Jurkat, Clone E6-1 (cell line): ENCODE measurements at regions not wholly inside any gene's neighbourhood (a gene's known extent, or its start where the extent isn't known, plus 50 kb on each side); places are given as distances from the start of the nearest gene placed in this dataset.
"Not testable (repeated sequence)": the region's sequence is repeated elsewhere in the genome, so short reads cannot be mapped to it uniquely, and the experiment has no call there.

Experiments
- DNase-seq: peaks from one replicate; pipeline ENCODE4 v3.0.0-alpha.2; 2011; ENCODE audit warnings: low read depth, low spot score
- H3K4me3 ChIP-seq: 2 replicates; pipeline ENCODE4 v1.5.1; 2011; ENCODE audit warnings: mild to moderate bottlenecking, low read length, control low read depth, moderate library complexity

DNA sequence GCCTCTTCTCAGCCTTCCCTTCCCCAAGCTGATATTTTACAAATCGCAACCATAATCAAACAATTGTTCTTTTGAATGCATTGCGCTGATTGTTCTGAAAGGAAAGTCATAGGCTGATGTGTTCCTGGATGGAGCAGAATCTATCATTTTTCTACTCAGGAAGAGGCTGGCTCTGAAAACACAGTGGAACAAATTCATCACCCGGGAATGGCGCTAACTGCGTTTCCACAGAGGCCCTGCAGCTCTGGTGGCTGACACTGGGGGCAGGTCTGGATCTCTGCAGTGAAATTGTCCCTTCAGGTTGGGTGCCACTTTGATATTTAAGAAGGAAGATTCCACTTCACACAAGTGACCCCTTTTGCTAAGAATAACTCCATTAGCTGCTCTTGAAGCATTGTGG, 1060.8 kb downstream of the UQCRFS1 start:
- no peak overlapping the region for H3K4me3 ChIP-seq
- DNase-seq: no peak

- H3K4me3 ChIP-seq: no peak overlapping the region
- DNase-seq: no peak
Observed at GRCh38 chr19:28150129-28150528, 1062.8 kb downstream of the UQCRFS1 start.

DNA sequence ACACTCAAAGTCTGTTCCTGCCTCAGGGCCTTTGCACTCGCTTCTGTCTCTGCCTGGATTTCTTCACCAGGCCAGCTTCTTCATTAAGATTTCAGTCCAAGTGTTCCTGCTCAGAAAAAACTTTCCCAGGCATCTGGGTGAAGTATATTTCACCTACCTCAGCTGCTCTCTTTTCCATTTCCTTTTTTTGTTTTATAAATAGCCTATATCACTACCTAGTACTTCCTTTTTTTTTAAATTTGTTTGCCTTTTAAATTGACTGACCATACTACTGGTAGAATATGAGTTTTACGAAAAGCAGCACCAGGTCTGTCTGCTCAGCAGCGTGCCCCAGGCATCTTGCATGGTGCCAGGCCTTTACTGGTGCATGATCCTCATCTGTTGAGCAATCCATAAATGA, 1064.4 kb downstream of the UQCRFS1 start:
- DNase-seq: no peak
- no peak overlapping the region for H3K4me3 ChIP-seq

- H3K4me3 ChIP-seq: no peak overlapping the region
- no peak for DNase-seq
Observed at GRCh38 chr19:28142258-28142657, 1070.7 kb downstream of the UQCRFS1 start.

DNA sequence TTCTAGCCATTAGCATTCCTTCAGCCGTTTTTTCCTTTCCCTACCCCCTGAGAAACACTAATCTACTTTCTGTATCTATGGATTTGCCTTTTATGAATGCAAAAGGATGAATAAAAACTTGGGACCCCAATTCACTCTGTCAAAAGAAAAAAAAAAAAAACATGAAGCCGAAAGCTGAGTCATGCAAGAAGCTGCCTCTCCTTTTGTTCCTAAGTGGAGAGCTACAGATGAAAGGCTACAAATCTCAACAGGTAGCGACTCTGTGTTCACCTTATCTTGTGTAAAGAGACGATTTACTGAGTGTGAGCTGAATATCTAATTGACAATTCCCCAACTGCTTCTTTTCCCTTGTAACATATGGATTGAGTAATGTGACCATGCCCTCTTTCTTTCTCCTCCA, 1072.8 kb downstream of the UQCRFS1 start:
- no peak for DNase-seq
- no peak overlapping the region for H3K4me3 ChIP-seq

DNA sequence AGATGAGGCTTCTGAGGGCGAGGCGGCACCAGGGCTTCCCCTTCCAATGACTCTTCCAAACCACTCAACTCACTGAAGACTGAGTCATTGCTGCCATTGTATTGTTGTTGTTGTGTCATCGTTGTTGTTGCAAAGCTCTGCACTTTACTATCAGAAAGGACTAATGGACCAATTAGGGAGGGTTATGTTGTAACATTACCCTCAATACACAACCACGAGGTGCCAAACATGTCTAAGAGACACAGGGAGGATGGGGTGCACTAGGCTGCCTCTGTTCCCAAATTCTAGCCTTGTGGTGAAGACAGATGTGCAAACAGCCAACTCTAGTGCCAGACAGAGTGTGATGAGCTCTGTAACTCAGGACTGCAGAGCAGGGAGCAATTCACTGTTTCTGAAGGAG, 1075.2 kb downstream of the UQCRFS1 start:
- no peak overlapping the region for H3K4me3 ChIP-seq
- DNase-seq: no peak

GRCh38 chr19:28136796-28137195, 1076.2 kb downstream of the UQCRFS1 start:
- no peak overlapping the region for H3K4me3 ChIP-seq
- no peak for DNase-seq

GRCh38 chr19:28135825-28136224, 1077.1 kb downstream of the UQCRFS1 start:
- no peak overlapping the region for H3K4me3 ChIP-seq
- DNase-seq: no peak

DNA sequence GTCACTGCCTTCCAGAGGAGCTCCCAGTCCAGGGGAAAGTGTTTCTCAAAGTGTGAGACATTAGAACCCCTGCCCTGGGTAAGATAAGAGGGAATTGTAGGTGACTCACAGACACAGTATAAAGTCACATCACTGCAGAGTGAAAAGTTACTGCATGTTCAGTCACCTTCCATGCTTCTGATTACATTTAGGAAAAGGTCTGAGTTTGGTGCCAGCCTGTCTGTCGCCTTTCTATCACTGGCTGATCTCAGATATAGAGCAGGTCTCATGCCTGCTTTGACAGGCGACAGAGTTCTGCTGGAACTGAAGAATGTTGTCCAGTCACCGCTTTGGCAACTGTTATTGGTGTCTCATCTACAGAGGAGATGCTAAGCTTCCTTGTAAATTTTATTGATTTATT, 1078.6 kb downstream of the UQCRFS1 start:
- no peak for DNase-seq
- no peak overlapping the region for H3K4me3 ChIP-seq

- not testable (repeated sequence) for H3K4me3 ChIP-seq, DNase-seq
Observed at GRCh38 chr19:28130881-28131280, 1082.1 kb downstream of the UQCRFS1 start.

DNA sequence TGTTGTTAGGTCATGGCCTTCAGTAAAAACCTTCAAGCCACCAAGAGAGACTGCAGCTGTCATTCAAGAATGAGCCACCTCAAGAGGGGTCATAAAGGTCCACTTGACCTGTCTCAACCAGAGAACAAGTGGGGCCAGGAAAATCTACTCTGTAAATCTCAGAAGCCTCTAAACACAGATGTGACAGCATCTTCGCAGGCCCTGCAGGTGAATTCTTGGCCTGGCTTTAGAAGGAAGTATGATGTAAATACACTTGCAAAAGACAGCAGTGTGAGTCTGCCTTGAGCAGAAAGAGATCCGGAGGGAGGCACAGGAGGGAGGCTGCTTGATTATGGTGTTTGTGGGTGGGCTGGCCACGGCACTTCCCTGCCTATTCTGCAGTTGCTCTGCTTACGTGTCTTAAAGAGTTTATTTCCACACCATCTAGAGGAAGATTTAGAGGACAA, 1082.9 kb downstream of the UQCRFS1 start:
- DNase-seq: no peak
- H3K4me3 ChIP-seq: no peak overlapping the region

DNA sequence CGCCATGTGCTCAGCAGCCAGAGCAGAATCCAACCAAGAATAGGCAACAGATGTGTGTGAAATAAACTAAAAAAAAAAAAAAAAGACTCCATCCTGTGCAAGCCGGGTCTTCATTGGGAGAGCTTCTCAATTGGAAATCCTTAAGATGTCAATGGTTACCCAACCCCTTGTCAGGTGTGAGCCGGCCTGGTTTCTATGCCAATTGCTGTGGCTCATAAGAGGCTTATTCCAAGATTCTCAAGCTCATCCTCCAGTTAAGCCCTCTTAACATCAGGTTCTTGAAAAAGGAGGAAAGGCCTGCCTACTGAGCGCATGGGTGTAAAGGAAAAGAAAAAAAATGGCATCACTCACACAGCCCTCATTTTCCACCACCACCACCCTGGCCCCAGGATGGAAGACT, 1084.6 kb downstream of the UQCRFS1 start:
- no peak overlapping the region for H3K4me3 ChIP-seq
- DNase-seq: no peak

- no peak overlapping the region for H3K4me3 ChIP-seq
- no peak for DNase-seq
Observed at GRCh38 chr19:28126135-28126898, 1086.6 kb downstream of the UQCRFS1 start.

- no peak overlapping the region for H3K4me3 ChIP-seq
- no peak for DNase-seq
Observed at GRCh38 chr19:28122734-28123133, 1090.2 kb downstream of the UQCRFS1 start.

- no peak overlapping the region for H3K4me3 ChIP-seq
- DNase-seq: no peak
Observed at GRCh38 chr19:28118235-28118634, 1094.7 kb downstream of the UQCRFS1 start.

GRCh38 chr19:28117143-28117542, 1095.8 kb downstream of the UQCRFS1 start:
- no peak for DNase-seq
- H3K4me3 ChIP-seq: no peak overlapping the region

DNA sequence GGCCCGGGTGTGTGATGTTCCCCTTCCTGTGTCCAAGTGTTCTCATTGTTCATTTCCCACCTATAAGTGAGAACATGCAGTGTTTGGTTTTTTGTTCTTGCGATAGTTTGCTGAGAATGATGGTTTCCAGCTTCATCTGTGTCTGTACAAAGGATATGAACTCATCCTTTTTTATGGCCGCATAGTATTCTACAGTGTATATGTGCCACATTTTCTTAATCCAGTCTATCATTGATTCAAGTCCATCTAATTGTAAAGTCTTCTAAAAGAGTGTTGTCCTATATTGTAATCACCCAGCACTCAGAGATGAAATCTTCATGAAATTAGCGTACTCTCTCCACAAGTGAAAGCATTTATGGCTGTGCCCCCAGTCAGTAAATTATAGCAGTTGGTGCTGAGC, 1096.6 kb downstream of the UQCRFS1 start:
- not testable (repeated sequence) for DNase-seq

DNA sequence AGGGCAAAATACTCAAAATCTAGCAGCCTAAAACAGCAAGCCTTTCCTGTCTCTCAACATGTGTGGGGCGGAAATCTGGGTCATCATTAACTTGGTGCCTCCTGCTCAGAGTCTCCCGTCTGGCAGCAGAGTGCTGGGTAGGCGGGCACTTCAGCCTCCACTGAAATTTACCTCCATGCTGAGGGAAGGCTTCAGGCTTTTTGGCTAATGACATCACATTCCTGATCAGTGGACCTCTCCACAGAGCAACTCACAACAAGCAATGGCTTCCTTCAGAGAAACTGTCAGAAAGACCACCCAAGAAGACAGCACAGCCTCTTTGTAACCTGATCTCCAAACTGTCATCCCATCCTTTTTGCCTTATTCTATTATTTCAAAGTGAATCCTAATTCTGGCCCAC, 1109.0 kb downstream of the UQCRFS1 start:
- H3K4me3 ChIP-seq: no peak overlapping the region
- DNase-seq: no peak

More for the DNA sequence above, 1096.6 kb downstream of the UQCRFS1 start:
- not testable (repeated sequence) for H3K4me3 ChIP-seq

DNA sequence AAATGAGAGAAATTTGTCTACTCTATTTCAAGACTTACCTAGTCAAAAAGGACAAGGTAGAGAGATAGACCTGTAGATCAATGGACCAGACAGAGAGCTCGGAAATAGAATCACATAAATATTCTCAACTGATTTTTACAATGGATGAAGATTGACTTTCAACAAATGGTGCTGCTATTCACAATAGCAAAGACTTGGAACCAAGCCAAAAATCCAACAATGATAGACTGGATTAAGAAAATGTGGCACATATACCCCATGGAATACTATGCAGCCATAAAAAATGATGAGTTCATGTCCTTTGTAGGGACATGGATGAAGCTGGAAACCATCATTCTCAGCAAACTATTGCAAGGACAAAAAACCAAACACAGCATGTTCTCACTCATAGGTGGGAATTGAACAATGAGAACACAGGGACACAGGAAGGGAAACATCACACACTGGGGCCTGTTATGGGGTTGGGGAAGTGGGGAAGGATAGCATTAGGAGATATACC, 1128.2 kb downstream of the UQCRFS1 start:
- DNase-seq: not testable (repeated sequence)

DNA sequence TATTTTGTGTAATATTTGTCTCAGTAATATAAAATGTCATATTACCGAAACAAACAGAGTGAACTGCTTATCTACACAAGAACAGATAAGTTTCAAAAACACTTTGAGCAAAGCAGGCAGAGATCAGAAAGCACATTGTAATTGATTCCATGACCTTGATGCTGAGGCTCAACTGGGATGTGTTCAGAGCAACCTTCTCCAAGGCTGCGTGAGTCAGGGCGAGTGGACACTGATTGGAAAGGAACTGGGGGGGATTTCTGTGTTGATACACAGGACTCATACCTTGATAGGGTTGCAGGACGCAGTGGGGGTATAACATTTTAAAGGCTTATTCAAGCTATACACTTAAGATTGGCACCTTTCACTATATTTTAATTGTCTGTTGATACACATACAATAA, 1136.3 kb downstream of the UQCRFS1 start:
- no peak for DNase-seq
- no peak overlapping the region for H3K4me3 ChIP-seq

More for the DNA sequence above, 1128.2 kb downstream of the UQCRFS1 start:
- not testable (repeated sequence) for H3K4me3 ChIP-seq

DNA sequence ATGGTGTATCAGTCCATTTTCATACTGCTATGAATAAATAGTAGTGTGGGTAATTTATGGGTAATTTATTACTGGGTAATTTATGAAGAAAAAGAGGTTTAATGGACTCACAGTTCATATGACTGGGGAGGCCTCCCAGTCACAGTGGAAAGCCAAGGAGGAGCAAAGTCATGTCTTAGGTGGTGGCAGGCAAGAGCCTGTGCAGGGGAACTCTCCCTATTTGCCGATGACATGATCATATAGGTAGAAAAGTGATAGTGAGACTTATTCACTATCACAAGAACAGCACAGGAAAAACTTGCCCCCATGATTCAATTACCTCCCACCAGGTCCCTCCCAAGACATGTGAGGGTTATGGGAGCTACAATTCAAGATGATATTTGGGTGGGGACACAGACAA, 1137.7 kb downstream of the UQCRFS1 start:
- no peak for DNase-seq
- no peak overlapping the region for H3K4me3 ChIP-seq
